Psoas muscle (tissue), 7 donors: ENCODE measurements at regions not wholly inside any gene's neighbourhood (a gene's known extent, or its start where the extent isn't known, plus 50 kb on each side); places are given as distances from the start of the nearest gene placed in this dataset.

Source experiments
- ATAC-seq, 4 donors: fragments of 200-7000 bp; cut with Tn5 transposase; one replicate each; pipeline ENCODE4 v1.9.1; 2020; ENCODE audit warnings: moderate library complexity in 3 of 4, mild to moderate bottlenecking in 2 of 4
- DNase-seq, 2 donors: peaks; one replicate each; pipeline ENCODE4 v3.0.0-alpha.2; 2020
- H3K27ac ChIP-seq: fragments of 200-600 bp; one replicate; pipeline ENCODE4 v1.8.0; 2022
- H3K27me3 ChIP-seq, 3 donors: fragments of 200-600 bp in 1 of 3; one replicate each; pipeline versions ENCODE4 v1.6.1 to v1.8.0; 2013 to 2022; ENCODE audit warnings: low read length in 2 of 3, mild to moderate bottlenecking in 2 of 3, moderate library complexity in 1 of 3; ENCODE audit not compliant: insufficient read depth in 3 of 3
- H3K36me3 ChIP-seq, 2 donors: fragments of 200-600 bp in 1 of 2; one replicate each; pipeline versions ENCODE4 v1.6.1 to v1.8.0; 2013 to 2022; ENCODE audit warnings: low read depth in 1 of 2, mild to moderate bottlenecking in 1 of 2, moderate library complexity in 1 of 2; ENCODE audit not compliant: insufficient read depth in 1 of 2
- H3K4me1 ChIP-seq: fragments of 200-600 bp; one replicate; pipeline ENCODE4 v1.8.0; 2022
- H3K4me3 ChIP-seq: fragments of 200-600 bp; one replicate; pipeline ENCODE4 v1.8.0; 2022; ENCODE audit warnings: mild to moderate bottlenecking
- H3K9me3 ChIP-seq: fragments of 200-600 bp; one replicate; pipeline ENCODE4 v1.8.0; 2022
- WGBS, 3 donors: extraction: QIAGEN DNeasy Blood & Tissue Kit; methylation state at CpG; one replicate each; pipeline versions ENCODE4 v1.1.6 to v1.1.7; 2013; 5-methylcytosine and 5-hydroxymethylcytosine counted together
- intact Hi-C, 2 donors: fragments of 100-400 bp; cut with DNase I; formaldehyde crosslinking; loops; one replicate each; pipeline versions ENCODE4 v1.11.0 to v1.14.2; 2022
- TF ChIP-seq, protein P1 (sequence below): fragments of 200-600 bp; IDR thresholded peaks from one replicate; pipeline ENCODE4 v1.8.0; 2022; ENCODE audit warnings: antibody characterized with exemption
- donor health status: healthy with polysubstance abuse.
- donor health status: DM: no; HTN: no; CAD: no; lungs with moderate emphysema.
- donor health status: Bipolar disorder and iron deficiency.
- donor health status: healthy.
- donor health status: DM: yes; HTN: yes; CAD: no.
- donor health status: DM: no; HTN: no; CAD: no.
- donor health status: DM: yes; HTN: yes; CAD: no.

DNA sequence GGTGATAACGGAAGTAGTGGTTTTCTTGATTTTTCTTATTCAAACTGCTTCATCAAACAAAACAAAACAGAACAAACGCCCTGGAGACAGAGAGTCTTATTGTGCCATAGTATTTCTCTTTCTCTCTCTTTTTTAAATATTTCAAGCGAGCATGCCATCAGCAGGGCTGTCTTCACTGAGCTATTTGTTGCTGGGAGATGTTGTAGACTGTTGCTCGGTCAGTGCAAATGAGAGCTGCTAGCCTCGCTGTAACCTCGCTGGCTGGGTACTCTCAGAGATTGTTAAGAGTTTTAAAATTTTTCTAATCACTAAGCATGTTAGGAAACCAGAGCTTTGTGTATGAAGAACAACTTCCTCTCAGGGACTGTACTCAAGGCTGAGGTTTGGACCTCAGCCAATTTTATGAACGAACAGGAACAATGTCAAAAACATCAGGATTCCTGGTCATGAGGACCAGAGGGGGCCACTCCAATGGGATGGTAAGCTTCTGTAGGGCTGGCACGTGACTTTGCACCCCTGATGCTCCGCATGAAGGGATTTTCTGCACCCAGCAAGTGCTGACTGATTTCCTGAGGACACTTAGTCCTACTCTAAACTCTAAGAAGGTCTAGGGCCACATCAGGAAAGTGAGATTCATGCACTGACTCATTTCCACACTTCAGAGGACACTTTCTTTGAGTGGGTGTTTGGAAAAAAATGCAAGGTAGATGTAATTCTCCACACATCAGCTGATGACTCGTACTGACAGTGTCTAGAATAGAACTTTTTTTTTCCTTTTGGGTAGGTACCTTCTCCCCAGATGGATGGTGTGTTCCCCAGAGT, 59.8 kb upstream of the IL1R1 start:
- Histone ChIP-seq H3K36me3 (no peaks in the 10 kb centered on the region), H3K27ac (peak overlapping the region; percentile 53), H3K4me3 (no peak overlapping the region), H3K27me3 (no peaks in the 10 kb centered on the region), H3K4me1 (peaks cover 36% of the 10 kb centered on the region), H3K9me3 (no peaks in the 10 kb centered on the region)
- TF ChIP-seq, protein P1, sequence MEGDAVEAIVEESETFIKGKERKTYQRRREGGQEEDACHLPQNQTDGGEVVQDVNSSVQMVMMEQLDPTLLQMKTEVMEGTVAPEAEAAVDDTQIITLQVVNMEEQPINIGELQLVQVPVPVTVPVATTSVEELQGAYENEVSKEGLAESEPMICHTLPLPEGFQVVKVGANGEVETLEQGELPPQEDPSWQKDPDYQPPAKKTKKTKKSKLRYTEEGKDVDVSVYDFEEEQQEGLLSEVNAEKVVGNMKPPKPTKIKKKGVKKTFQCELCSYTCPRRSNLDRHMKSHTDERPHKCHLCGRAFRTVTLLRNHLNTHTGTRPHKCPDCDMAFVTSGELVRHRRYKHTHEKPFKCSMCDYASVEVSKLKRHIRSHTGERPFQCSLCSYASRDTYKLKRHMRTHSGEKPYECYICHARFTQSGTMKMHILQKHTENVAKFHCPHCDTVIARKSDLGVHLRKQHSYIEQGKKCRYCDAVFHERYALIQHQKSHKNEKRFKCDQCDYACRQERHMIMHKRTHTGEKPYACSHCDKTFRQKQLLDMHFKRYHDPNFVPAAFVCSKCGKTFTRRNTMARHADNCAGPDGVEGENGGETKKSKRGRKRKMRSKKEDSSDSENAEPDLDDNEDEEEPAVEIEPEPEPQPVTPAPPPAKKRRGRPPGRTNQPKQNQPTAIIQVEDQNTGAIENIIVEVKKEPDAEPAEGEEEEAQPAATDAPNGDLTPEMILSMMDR, result no peak
- intact Hi-C loops, result no loop called here
- WGBS, 3 donors, result 53 to 61% (median 55%) methylated on average over 10 of the region's 10 CpGs
- no peak for DNase-seq
- peak; percentile 39 to 86 (median 80) for ATAC-seq

DNA sequence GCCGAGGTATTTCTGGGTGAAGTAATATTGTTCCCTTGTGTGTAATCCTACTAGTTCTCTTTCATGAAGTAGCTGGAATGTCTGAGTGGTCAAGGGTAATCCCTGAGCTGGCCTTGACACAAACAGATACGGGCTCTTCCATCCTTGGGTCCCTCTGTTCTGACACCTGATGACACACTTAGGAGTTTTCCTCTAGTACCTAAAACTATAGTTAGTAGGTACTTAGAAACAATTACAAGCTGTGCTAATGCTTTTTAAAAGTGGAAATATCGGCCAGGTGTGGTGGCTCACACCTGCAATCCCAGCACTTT, 59.2 kb upstream of the IL1R1 start:
- Histone ChIP-seq H3K9me3 (no peaks in the 10 kb centered on the region), H3K27ac (peak overlapping the region; percentile 53), H3K4me1 (peaks cover 36% of the 10 kb centered on the region), H3K36me3 (no peaks in the 10 kb centered on the region), H3K27me3 (no peaks in the 10 kb centered on the region), H3K4me3 (no peak overlapping the region)
- 63 to 82% (median 69%) methylated on average over 3 of the region's 3 CpGs for WGBS, 3 donors
- TF ChIP-seq, protein P1, result no peak
- peak in 3 of 4 donors; percentile 27 to 76 (median 49) for ATAC-seq
- no peak for DNase-seq
- intact Hi-C loops, result no loop called here

DNA sequence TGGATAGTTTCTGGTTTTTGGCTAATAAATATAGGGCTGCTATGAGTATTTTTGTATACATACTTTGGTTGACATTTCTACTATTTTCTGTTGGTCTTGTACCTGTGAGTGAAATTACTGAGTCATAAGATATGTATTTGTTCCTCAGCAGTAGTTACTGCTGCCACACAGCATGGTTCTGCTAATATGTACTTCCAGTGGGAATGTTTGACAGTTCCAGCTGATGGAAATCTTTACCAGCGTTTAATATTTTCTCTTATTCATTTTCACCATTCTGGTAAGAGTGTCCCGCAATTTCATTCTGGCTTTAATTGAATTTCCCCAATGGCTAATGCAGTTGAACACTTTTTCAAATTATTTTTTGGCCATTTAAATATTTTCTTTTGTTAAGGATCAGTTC, 57.9 kb upstream of the IL1R1 start:
- H3K27me3 ChIP-seq, result no peaks in the 10 kb centered on the region
- DNase-seq (no peak), ATAC-seq (no peak)
- H3K9me3 ChIP-seq, result no peaks in the 10 kb centered on the region
- WGBS, 3 donors, result 53 to 73% (median 69%) methylated on average over 2 of the region's 2 CpGs
- H3K4me1 ChIP-seq, result peaks cover 36% of the 10 kb centered on the region
- no peak overlapping the region for H3K4me3 ChIP-seq
- TF ChIP-seq, protein P1, result no peak
- H3K36me3 ChIP-seq, result no peaks in the 10 kb centered on the region
- H3K27ac ChIP-seq, result peak overlapping the region; percentile 30
- intact Hi-C loops, result no loop called here

DNA sequence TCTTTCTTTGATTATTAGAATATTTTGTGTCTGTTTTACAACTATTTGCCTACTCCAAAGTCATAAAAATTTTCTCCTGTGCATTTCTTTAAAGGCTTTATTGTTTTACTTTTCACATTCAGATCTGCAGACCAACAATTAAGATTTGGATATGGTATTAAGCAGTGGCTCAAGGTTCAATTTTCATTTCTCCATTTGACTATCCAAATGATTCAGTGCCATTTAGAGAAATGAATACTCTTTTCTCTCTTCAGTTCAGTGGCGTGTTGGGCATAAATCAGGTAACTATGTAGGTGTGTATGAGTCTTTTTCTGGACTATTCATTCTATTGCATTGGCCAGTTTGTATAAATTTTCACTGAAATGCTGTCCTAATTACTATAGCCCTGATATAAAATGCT, 57.3 kb upstream of the IL1R1 start:
- Histone ChIP-seq H3K27ac (peak overlapping the region; percentile 30), H3K4me1 (peaks cover 36% of the 10 kb centered on the region), H3K36me3 (no peaks in the 10 kb centered on the region), H3K9me3 (no peaks in the 10 kb centered on the region), H3K4me3 (no peak overlapping the region), H3K27me3 (no peaks in the 10 kb centered on the region)
- ATAC-seq (no peak), DNase-seq (no peak)
- intact Hi-C loops, result no loop called here
- WGBS, 3 donors, result 49 to 75% (median 57%) methylated on average over 1 of the region's 1 CpG
- TF ChIP-seq, protein P1, result no peak
